SK-N-SH treated with all-trans-retinoic acid at 6 μM for 48 hours (cell line): ENCODE measurements at regions not wholly inside any gene's neighbourhood (a gene's known extent, or its start where the extent isn't known, plus 50 kb on each side); places are given as distances from the start of the nearest gene placed in this dataset.

Source experiments
- BACH2 ChIP-seq: fragments of 250-450 bp; sonication (Bioruptor Pico); IDR thresholded peaks from 2 replicates; pipeline ENCODE4 v1.9.0; 2021; ENCODE audit warnings: mild to moderate bottlenecking, borderline replicate concordance
- CREB5 ChIP-seq: fragments of 250-450 bp; sonication (Bioruptor Pico); IDR thresholded peaks from 2 replicates; pipeline ENCODE4 v1.5.1; 2020; ENCODE audit warnings: low read depth, mild to moderate bottlenecking, moderate library complexity
- ESRRG ChIP-seq: fragments of 250-450 bp; sonication (Bioruptor Pico); IDR thresholded peaks from 2 replicates; pipeline ENCODE4 v1.6.1; 2021; ENCODE audit warnings: mild to moderate bottlenecking
- PATZ1 ChIP-seq: fragments of 250-450 bp; sonication (Bioruptor Pico); IDR thresholded peaks from 2 replicates; pipeline ENCODE4 v1.8.0; 2020; ENCODE audit warnings: mild to moderate bottlenecking, moderate library complexity, borderline replicate concordance
- TSHZ2 ChIP-seq: fragments of 250-450 bp; sonication (Bioruptor Pico); IDR thresholded peaks from 2 replicates; pipeline ENCODE4 v1.5.0; 2020; ENCODE audit warnings: mild to moderate bottlenecking, moderate library complexity
- ZC3H10 ChIP-seq: fragments of 250-450 bp; sonication (Bioruptor Pico); IDR thresholded peaks from 2 replicates; pipeline ENCODE4 v1.5.1; 2021; ENCODE audit warnings: mild to moderate bottlenecking, moderate library complexity

GRCh38 chr3:147760085-147760484, 350.9 kb downstream of the ZIC1 start:
- TF ChIP-seq ZC3H10 = no peak
- no peak for TF ChIP-seq CREB5 (CRISPR knock-in tag)
- no peak for TF ChIP-seq ESRRG (CRISPR knock-in tag)
- TF ChIP-seq BACH2 = no peak
- no peak for TF ChIP-seq TSHZ2
- TF ChIP-seq PATZ1 (CRISPR knock-in tag) = no peak
